Activated CD4-positive, alpha-beta T cell treated with anti-CD3 and anti-CD28 coated beads, Interleukin-10, Interleukin-2, amounts not matched to agents 100 ng/mL and 50 ng/mL, durations not matched to agents 16 hours and 8 hours (primary cell): ENCODE measurements at regions not wholly inside any gene's neighbourhood (a gene's known extent, or its start where the extent isn't known, plus 50 kb on each side); places are given as distances from the start of the nearest gene placed in this dataset.

Source experiments
- DNase-seq: peaks from one replicate; pipeline ENCODE4 v3.0.0-alpha.2; 2020

DNA sequence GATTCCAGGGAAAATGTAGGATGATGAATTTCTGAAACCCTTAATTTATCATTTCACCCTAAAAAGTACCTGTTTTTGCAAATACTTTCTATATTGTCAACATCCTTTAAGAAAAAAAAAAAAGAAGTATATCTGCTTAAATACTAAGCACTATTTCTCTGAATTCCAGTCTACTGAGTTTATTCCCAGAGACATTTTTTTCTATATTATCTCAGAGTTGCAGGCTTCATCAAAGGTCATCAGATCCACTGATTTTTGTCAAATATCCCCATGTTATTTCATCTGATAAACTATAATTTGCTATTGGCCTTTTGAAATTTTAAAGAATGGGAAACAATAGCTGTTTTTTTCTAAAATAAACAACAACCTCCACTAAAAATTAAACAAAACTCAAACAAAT is 357.6 kb upstream of the ID4 start:
- DNase-seq, result no peak

DNA sequence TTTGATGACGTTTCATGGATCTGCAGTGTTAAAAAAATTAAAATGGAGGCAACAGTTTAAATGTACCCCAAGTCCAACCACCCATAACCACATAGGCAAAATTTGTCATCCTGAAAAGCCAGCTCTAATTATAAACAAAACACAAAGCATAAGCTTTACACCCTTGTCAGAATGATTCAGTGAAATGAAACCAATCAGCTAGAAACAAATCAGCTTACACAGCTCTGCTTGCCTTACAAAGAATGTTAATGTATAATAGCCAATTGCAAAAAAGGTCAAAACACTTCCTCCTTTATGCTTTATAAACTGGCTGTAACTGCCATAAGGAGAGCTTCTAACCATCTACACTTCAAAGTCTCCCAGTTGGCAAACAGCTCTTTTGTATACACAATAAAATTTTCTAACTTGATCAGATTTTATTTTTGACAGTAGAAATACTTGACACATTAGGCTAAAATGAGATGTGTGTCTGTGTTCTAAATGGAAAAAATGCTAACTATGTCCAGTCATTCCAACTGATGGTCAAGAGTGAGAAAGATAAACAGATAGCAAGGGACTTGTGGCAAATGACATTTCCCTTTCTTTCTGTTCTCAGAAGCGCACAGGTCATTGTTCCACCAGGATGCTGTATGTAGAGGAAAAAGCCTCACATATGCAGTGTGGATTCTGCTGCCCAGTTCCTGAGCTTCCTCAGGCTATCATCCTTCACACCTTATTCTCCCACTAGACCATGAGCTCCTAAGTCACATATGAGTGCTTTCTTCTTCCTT is 344.3 kb upstream of the ID4 start:
- no peak for DNase-seq

DNA sequence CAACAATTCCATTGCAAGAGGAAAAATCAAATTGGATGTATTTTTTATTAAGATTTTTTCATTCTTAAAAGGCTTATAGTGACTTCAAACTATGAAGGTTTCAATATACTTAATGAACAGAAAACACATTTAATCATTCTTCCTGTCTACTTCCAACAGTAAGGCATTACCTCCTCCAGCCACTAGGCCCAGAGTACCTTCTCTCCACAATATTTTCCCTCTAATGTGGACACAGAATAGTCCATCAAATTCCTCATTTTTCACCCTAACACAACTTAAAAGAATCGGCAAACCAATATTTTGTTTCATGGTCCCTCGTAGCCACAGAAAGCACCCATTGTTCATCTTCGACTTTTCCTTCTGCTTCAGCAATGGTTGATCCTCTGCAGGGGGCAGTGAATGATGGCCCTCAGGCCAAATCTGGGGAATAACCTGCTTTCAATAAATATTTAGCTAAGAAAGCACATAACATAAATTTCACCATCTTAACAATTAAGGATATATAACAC is 335.4 kb upstream of the ID4 start:
- DNase-seq, result no peak

DNA sequence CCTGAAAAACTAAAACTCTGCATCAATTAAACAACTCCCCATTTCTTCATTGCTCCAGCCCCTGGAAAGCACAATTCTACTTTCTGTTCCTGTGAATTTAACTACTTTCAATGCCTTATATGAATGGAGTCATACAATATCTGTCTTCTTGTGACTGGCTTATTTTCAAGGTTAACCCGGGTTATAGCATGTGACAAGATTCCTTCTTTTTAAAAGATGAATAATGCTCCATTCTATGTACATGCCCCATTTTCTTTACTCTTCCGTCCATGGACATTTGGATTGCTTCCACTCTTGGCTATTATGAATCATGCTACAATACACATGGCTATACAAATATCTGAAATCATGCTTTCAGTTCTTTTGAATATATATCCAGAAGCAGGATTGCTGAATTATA is 334.9 kb upstream of the ID4 start:
- no peak for DNase-seq

DNA sequence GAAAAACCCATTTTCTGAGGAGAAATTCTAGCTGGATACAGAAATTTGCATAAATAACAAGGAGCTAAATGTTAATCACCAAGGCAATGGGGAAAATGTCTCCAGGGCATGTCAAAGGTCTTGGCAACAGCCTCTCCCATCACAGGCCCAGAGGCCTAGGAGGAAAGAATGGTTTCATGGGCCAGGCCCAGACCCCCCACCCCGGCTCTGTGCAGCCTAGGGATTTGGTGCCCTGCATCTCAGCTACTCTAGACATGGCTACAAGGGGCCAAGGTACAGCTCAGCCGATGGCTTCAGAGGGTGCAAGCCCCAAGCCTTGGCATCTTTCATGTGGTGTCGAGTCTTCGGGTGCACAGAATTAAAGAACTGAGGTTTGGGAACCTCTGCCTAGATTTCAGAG is 321.2 kb upstream of the ID4 start:
- no peak for DNase-seq

- no peak for DNase-seq
These were observed 317.2 kb upstream of the ID4 start for GRCh38 chr6:19519941-19520340.

- DNase-seq, result no peak
These were observed 312.6 kb upstream of the ID4 start for GRCh38 chr6:19524366-19525186.

- no peak for DNase-seq
These were observed 311.5 kb upstream of the ID4 start for GRCh38 chr6:19525673-19526072.

DNA sequence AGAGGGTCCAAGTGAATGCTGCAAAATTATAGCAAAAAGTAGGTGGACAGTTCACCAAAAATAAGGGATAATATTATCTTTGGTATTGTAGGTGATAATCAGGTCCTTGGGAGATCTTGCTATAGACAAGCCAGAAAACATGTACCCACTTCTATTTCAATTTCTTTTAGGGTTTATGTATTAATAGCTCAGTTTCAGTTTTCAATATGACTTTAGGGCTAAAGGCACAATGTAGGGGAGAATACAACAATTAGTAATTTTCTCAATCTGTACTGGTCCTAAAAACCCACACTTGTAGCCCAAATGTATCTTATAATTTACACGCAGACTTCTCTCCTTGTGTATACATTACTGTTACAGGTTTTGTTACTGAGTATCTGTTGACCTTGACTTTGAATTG is 307.0 kb upstream of the ID4 start:
- DNase-seq, result no peak

DNA sequence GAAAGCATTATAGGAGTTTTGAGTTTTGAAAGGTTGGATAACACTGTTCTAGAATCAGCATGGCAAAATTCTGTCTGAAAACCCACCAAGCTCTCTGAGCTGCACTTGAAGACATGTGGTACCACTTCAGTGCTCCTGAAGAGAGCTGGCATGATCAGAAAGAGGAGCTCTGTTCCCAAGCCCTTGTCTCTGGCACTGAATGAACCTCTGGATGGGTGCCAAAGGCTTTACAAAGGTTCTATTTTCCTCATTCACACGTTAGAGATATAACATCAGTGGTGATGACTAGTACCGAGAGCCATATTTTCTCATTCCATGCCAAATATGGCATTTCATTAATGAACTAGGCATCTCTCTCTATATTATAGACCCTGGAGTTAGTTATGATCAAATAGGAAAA is 301.8 kb upstream of the ID4 start:
- no peak for DNase-seq

- DNase-seq, result no peak
These were observed 300.3 kb upstream of the ID4 start for GRCh38 chr6:19536838-19537237.

- no peak for DNase-seq
These were observed 299.1 kb upstream of the ID4 start for GRCh38 chr6:19538096-19538495.

DNA sequence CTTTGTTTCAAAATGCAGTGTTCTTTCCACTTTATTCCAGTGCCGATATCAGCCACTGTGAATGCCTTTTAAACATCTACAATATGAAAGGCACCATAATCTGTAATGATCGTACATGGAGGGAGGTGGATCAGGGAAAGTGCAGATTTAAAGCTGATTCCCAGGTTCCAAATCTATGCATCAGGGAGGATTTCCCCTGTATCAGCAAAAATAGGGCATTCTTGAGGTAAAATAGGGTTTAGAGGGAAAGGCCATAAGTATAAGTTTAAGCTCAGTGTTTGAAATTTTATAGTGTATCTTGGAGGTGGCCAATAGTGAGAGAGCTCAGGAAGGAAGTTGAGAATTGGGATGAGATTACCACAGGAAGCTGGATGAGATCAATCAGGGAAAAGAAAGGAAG is 289.7 kb upstream of the ID4 start:
- DNase-seq, result no peak

- DNase-seq, result no peak
These were observed 288.1 kb upstream of the ID4 start for GRCh38 chr6:19549109-19549508.

DNA sequence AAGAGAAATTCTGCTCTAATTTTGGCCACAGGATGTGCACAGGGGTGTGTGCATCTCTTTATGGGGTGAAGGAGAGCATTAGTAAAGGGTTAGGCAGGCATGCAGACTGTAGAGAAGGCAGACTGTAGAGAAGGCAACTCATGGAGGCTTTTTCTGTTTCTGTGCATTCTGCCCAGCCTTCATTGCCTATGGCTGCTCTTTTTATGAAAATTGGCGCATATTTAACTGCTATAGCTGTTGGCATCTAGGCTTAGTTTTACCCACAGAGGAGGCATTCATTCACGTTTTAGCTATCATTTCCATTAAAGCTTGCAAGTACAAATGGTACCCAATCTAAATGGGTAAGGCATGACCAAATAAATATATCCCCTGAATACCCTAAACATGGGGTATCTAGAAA is 286.8 kb upstream of the ID4 start:
- DNase-seq, result no peak

- DNase-seq, result no peak
These were observed 285.6 kb upstream of the ID4 start for GRCh38 chr6:19551611-19552010.

DNA sequence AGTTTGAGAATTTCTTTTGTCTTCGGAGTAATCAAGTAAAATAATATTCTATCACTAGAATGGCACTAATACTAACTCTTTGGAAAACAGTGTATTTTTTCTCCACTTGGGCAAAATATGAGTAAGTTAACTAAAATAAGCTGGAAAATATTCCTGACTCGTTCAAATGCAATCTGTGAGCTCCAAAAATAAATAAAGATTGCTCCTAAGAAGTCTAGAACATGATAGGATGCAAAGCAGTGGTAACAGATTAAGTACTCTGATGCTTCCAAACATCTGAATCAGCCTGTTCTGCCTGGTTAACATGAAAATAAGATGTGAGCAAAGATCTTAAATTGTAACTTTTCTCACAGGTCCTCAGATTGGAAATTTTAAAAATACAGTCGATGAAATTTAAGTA is 285.1 kb upstream of the ID4 start:
- no peak for DNase-seq

- no peak for DNase-seq
These were observed 284.6 kb upstream of the ID4 start for GRCh38 chr6:19552588-19552987.

DNA sequence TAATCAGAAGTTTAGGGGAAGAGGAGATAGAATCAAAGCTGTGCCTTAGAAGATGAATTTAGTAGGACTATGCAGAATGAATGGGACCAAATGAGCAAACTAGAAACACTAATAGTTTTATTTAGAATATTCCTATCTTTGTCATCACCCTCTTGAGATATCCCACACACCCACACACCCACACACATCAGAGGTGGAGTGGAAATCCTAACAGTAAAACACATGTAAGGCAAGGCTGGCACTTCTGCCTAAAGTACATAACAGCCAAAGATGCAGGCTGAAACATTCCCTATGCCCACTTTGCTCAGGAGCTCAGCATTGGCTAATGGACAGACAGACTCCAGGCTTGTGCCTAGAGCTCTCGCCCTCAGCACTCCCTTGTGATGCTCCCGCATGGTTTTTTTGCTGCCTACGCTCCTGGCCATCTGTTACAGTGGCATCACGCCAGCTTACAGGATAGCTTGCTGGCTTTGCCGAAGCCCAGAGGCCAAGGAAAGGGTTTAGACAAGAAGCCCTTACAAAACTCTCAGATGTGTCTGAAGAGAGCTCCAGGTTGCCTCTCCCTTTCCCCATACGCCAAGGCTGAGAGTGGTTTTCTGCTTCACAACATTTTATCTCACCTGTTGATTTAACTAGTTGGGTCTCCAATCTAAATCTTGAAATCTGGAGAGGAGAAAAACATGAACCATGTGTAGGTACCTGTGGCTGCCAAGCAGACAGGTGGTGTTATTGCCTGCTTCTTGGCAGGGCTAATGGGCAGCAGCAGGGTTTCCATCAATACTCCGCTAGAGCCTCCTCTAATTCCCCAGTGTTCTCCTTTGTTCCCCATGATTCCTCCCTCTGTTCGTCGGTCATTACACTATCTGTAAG is 282.6 kb upstream of the ID4 start:
- DNase-seq, result no peak

DNA sequence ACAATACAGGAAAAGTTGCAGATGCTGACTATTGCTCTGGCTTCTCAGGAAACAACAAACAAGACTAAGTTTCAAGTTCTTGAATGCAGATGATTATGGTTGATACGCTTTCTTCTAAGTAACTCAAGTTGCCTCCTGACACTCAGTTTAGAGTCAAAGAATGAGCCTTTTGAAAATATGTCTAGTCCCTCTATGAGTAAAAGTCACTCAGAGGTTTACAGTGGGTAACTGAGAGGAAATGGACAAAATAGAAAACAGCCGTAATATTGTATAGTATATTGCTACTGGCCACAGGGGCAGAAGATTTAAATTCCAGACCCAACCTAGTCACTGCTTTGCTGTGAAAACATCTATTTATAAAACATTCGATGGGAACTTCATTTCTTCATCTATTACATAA is 280.0 kb upstream of the ID4 start:
- DNase-seq, result no peak

DNA sequence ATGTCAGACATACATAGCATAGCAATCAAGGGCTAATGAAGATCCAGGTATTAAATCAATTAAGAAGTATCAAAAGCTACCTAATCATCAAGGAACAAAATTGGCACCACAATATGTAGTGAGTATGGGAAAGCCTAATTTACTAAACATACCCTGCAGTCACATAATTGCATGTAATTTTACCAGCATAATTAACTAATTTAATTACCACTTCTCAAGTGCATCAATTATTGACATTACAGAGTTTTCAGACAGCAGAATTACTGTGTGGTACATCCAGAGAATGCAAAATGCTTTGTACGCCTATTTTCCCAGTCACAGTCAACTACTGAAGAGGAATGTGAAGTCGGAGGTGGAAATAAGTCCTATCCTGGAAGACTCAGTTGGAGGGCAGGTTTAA is 279.0 kb upstream of the ID4 start:
- DNase-seq, result no peak

DNA sequence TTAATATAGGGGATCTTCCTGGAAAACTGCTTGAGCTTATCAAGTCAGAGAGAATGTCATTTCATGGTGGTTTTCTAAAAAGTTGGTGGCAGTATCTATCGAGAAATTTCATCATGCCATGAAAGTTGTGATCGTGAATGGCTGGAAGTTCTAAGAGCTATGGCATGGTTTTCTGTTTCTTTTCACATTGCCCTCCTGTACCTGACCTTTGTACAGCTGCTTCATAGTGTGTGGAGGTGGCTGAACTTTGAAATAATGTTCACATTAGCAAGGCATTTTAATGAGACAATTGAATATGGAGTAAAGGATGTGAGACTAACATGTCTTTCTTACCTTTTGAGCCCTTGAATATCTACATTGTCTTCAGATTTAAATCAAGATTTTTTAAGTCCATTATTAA is 278.2 kb upstream of the ID4 start:
- DNase-seq, result no peak

DNA sequence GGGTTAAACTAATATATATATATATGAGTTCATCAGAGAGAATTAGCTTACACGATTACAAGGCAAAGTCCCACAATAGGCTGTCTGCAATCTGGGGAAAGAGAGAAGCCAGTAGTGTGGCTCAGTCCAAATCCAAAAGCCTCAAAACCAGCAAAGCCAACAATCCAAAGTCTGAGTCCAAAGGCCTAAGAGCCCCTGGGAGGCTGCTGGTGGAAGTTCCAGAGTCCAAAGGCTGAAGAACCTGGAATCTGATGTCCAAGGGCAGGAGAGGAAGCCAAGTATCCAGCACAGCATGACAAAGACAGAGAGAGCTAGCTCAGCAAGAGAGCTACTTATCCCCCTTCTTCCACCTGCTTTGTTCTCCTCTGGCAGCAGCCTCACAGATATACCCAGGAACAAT is 274.7 kb upstream of the ID4 start:
- no peak for DNase-seq
